HG02610 (cell line): ENCODE measurements at regions not wholly inside any gene's neighbourhood (a gene's known extent, or its start where the extent isn't known, plus 50 kb on each side); places are given as distances from the start of the nearest gene placed in this dataset.

ENCODE experiments used
- ATAC-seq: cut with Tn5 transposase; IDR thresholded peaks from one replicate; pipeline ENCODE4 v1.9.1; 2021; ENCODE audit warnings: mild to moderate bottlenecking, moderate library complexity; ENCODE audit not compliant: unreplicated experiment

DNA sequence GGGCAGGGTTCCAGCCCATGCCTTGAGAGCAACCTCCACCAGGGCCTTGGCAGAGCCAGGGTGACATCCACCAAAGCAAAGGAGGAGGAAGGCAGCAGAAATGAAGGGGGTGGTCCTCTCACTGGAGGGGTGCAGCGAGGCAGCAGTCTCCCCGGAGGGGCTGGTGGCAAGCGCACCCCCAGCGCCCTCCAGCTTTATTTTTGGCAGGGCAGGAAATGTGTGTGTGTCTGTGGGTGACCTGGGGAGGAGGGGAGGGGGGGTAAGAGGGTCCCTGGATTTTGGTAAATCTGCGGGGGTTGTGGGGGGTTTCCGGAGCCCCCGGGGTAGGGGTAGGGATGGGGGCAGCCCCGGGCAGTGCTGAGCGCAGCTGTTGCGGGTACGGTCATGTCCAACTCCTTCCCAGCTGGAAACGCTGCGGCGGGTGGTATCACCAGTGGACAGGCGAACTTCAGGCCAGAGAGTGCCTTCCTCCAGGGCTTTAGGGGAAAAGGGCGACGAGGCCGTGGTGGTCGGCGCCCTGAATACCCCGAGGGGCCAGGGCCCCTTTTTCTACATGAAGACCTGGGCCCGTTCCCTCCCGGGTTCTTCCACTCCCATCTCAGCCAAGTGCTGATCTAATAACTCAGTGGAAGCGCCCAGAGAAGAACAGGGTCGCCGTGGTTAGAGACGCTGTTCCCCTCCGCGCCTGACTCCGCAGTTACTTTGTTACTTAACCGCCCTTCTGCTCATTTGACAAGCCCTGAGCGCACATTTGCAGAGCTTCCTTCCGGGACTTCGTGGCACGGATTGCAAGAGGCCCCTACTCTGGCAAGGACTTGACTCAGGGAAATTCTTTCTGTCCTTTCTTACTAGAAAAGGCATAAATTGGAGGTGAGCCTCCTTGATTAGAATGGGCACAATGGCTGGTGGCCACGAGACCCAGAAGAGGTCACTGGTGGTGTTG lies 55.2 kb downstream of the FOS start:
- no peak for ATAC-seq

DNA sequence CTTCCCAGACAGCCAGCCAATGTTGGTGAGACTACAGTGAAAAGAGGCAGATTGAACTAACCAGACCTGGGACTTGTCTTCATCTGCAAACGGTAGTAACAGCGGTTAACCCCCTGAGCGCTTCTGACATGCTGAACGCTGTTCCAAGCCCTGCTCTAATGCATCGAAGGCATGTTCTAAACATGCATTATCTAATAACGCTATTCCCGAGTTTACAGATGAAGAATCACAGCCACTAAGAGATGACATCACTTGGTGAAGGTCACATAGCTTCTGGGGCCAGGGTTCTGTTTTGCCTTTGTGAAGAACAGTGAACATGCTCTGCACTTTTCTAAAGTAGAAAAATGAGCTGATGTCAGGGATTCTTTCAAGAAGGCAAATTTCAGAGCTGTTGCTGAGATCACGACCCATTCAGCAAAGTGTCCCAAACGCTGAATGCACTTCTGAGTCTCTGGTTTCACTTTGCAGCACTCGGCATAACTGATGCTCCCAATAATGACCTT lies 56.0 kb downstream of the FOS start:
- no peak for ATAC-seq

DNA sequence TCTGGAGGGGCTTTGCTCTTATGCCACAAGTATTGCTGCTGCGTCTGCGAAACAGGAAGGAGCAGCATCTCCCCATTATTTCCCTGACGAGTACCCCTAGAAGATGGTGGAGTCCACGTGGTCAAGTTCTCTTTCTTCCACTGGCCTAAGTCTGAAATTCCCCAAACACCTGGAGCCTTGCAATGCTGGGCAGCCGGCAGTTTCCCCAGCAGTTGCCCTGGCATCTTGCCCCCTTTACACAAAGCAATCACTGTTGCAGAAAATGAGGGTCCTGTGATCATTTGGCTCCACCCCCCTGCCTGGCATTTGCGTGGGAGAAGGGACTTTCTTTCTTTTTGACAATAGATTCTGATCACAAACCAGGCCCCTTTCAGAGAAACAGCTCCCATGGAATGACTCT lies 56.9 kb downstream of the FOS start:
- ATAC-seq = no peak

DNA sequence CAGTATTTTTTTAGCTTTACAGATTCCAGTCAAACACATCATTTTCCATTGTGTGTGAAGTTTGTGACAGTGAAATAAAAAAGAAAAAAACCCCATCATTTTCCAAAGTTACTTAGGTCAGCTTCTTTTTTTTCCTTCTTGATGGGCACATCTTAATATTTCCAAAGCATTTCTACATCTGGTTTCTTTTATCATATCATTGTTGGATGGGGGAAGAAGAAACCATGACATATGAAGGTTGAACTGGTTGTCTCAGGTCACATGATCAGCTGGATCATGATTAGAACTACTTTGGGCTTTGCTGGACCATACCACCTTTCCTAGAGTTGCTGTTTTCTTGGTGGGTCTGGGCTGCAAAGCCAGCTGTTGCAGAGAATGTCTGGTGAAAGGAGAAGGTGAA lies 59.8 kb downstream of the FOS start:
- ATAC-seq = no peak

DNA sequence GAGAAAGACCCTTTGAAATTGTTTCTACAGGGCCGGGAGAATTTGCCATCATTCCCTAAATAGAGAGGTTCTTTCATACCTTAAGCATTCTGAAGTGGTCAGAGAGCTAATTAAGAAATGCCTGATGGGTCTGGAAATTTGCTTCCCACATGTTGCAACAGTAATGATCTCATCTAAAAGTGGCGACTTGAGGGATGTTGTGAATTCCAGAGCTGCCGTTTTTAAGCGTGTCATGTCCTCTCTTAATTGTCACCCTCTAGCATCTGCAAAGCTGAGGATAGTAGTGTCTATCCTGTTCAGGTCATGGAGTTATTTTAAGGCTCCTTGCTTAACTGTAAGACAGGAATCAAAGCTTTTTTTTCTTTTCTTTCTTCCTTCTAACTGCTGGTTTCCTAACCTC lies 60.4 kb downstream of the FOS start:
- ATAC-seq = no peak

DNA sequence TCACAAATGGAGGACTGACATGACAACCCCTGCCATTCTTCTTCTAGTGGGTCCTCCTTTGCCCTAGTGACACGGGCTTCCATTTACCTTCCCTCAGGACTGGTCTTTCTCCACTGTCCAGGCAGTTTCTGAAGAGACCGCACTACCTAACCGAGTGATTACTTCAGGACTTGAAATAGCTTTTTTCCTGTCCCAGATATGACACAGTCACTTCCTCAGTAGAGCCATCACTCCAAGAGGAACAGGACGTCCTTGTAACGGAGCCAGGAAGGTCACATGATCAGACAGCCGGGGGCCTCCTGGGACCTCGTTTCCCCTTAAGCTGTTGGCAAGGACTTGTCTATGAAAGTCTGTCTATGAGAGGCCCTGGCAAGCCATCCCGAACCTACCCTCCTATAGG lies 62.3 kb downstream of the FOS start:
- ATAC-seq = no peak

DNA sequence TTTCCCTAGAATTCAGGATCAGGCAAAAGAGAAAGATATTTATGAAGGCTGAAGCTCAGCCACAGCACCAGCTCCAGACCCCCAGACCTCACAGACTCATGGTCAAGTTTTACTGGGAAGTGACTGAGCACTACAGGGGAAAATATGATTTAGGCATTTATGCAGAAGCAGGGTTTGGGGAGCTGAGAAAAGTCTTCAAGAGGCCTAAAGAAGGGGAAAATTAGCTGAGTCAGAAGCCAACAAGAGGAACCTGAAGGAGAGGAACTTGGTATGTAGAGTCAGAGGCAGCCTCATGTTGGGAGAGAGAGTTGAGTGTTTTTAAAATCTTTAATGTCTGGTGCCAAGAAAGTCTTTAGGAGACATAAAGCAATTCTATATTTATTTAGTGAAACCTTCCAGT lies 63.0 kb downstream of the FOS start:
- peak; percentile 40 for ATAC-seq

DNA sequence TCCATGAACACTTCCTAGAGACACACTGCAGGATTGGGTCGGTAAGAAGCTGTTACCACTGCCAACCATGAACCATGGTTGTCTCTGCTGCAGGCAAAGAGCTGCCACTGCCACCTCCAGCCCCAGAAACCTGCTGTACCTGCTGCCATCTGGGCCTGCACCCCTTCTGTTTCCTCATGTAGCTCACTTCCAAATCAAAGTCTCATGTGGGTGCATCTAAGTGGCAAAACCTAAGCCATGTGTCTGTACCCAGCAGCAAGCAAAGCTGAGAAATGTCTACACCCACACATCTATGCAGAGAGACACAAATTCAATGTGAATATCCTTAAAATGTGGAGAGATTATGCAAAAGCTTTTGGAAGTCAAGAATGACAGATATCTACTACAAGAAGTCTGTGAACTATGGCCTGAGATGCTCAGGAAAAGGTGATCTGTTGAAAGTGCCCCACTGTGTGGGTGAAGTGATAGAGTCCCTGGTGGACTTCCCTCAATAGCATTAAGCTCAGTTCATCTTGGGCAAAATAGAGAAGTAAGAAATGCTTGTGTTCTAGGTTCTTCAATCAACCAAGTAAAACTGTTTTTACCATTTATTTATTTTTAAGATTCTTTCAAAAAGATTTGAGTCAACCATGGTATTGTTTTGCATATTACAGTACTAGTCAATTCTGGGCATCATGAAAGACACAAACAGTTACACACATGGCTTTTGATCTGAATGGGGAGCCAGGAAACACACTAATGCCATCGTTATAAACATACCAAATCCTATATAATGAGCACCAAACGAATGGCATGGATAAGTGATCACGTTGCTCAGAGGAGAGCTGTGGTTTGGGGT lies 64.4 kb downstream of the FOS start:
- ATAC-seq = peak; percentile 69

DNA sequence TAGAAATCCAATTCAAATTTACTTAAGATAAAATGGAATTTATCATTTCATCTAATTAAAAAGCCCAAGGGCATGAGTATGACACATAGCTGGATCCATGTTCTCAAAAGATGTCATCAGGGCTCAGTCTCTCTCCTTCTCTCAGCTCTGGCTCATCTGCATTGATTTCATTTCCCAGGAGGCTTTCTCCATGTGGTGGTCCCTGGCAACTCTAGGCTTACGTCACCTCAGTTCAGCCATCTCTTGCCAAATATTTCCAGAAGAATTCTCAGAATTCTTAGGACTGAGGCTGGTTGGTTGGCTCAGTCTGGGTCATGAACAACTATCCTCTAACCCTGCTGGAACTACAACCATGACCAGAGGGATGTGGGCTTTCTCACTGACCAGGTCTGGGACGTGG lies 65.3 kb downstream of the FOS start:
- no peak for ATAC-seq

DNA sequence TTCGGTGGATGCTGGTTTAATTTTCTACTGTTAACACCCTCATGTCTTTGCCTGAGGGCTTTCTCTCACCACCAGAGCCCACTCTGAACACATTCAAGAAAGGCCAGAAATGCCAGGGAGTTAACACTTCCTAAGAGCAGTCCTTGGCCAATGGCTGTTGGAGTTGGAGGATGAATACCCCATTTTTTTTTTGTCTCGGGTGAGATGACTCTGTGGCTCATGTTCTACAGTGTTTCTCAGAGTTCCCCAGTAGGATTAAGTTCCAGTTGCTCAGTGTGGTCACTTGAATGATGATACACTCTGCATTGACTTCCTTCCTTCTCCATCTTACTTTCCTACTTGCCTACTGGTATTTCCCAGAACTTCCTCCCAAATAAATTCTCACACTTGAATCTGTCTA lies 65.8 kb downstream of the FOS start:
- no peak for ATAC-seq

DNA sequence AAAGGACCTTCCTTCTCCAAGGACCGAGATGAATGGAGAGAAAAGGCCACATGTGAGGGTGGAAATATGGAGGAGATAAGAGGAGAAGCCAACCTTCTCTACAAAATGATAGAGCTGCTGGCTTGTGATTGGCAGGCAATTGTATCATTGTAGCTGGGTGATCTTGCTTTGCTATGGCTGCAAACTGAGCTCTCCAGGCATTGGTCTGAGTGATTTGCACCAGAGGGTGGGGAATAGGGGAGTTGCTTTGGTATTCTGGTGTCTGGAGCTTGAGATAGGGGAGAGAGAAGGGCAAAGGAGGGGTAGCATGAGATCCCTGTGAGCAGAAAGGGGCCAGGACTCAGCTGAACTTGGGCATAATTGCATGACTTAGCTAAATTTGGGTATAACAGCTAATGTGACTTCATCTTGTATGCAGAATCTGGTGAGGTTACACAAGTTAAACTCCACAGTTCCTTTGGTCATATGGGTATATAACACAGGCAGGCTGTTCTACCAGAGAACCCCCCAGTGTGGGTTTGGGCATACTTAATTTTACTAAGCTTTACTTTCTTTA lies 72.0 kb downstream of the FOS start:
- no peak for ATAC-seq

DNA sequence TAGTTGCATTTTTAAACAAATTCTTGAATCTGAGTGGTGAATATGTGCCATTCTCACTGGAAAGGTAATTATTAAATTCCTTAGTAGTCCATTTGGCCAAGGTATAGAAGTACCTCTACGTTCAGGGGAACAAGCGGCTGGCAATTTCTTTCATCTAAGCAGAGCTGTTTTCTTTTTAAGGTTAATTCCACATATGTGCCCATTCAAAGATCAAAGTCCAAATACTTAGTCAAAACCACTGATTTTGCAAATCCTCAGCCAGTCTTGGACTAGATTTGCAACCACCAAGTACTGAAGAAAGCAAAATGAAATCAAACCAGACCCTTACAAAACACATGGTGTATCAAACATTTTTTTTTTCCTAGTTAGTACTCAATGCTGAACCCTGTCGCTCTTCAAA lies 68.7 kb upstream of the JDP2 start:
- ATAC-seq = no peak

DNA sequence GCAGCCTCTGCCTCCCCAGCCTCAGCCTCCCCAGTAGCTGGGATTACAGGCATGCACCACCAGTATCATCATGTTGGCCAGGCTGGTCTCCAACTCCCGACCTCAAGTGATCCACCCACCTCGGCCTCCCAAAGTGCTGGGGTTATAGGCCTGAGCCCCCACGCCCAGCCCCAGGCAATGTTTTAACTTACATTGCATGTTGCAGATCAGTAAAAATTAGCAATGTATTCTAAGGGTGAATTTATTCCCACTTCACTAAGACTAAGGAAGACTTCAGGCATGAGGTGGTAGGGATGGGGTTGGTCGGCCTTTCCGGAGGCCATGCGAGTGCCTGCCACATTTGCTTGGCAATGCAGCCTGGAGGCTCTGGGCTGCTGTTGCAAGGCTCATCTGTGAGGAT lies 66.8 kb upstream of the JDP2 start:
- ATAC-seq = no peak

DNA sequence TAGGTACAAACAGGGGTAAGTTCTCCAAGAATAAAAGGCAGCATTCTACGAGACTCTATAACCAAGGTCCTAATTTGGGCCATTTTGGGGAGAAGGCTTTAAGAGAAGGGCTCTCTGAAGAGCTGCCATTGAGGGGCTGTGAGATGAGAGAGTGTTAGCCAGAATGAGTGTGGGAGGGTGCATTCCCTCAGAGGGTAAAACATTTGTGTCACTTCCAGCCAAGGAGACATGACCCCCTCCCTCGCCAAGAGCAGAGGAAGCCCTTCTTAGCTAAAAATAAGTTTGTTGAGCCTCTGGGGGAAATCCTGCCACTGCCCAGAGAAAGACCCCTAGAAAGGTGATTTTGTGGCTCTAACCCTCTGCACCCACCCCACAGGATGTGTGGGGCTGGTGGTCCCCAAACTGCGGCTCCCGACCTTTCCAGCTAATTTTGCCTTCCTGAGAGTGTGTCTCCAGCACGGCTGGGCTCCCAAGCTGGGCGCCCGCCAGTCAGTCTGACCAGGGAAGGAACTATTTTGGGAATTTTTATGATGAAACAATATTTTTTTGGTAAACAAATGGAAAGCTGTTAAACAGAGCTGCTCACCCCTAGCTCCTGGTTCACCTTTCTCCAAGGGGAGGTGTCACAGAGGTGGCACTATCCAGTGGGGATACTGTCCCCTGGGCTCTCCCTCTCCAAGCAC lies 65.9 kb upstream of the JDP2 start:
- no peak for ATAC-seq

DNA sequence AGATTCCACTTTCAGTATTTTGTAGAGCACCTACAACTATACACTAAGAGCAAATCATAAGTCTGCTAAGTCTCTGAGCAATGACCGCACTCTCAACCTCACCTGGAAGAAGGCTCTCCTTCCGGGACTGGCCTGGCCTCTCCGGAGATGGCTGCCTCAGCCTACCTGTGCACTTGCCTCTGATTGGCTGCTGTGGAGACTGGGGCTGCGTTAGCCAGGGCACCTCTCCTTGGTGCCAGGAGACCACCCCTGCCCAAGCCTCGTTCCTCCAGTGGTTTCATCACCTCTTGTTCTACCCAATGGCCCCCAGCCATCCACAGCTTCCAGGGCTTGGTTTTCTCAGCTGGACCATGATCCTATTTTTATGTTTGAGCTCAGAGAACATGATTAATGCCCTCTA lies 64.7 kb upstream of the JDP2 start:
- no peak for ATAC-seq

DNA sequence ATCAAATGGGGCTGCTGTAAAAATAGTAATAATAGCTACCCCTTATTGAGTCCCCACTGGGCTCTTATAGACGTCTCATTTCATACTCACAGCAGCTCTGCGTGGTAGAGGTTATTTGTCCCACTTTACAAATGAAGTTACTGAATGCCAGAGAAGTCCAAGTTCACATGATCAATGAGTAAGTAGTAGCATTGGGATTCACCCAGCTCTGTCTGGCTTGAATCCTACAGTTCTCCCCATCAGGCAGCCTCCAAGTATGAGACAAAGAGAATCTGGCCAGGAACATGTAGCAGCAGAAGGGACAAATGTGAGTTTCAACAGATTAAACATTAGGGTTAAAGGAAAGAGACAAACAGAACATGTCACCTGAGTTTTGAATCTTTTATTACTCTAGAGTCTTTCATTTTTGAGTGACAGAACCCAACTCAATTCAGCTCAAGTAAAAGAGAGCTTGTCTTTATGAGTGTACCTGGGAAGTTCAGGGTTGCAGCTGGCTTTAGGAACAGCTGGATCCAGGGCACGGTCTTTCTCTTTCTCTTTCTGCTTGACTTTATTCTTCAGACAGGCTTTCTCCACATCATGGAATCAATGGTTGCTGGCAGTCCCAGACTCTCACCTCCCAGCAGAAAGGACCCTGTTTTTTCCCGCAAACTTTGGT lies 64.1 kb upstream of the JDP2 start:
- ATAC-seq = peak; percentile 53

DNA sequence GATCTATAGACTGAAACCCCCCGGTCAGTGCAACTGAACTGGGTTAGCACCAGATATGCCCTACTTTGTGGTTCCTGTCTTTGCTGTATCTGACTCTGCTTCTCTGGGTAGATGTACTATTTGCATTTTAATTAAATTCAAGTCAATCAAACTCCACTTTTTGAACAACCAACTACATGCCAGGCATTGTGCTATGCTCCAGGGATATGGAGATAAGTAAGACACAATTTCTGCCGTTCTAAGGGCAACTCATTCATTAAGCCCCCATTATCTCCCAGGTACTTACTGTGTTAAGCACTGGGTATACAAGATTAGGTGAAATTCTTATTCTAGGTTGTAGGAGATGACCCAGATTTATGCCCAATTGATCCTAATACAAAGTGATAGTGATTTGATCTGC lies 62.7 kb upstream of the JDP2 start:
- ATAC-seq = no peak

DNA sequence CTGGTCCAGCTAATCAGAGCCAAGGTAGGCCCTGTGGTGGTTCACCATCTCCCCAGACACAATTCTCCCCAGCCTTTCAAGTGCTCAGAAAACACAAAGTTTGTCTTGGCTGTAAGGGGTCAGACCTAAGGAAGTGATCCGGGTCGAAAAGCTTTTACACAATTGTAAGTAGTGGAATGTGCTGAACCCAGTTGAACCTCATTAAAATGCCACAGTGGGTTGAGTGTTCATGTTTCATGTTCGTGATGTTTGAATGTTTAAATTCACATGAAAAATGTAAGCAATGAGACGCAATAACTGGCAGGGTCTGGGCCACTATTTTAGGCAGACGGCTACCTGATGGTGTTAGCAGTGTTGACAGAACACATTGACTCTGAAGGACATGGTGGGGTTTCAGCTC lies 60.9 kb upstream of the JDP2 start:
- ATAC-seq = no peak

DNA sequence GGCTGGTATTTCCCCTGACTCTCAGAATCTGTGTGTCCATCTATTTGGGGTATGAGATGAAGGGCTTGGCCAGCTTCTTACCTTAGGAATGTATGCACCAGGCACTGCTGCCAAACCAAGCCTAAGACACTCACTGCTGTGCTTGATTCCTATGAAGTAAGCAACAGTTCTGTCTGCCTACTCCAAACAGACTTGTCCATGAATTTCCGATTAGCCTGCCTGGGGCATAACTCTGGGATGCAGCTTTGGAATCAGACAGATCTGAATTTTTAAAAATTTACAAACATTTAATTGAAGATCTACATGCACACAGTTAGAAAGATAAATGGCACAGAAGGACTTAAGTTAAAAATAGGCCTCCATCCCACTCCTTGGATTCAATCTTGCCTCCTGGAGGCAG lies 59.5 kb upstream of the JDP2 start:
- no peak for ATAC-seq

DNA sequence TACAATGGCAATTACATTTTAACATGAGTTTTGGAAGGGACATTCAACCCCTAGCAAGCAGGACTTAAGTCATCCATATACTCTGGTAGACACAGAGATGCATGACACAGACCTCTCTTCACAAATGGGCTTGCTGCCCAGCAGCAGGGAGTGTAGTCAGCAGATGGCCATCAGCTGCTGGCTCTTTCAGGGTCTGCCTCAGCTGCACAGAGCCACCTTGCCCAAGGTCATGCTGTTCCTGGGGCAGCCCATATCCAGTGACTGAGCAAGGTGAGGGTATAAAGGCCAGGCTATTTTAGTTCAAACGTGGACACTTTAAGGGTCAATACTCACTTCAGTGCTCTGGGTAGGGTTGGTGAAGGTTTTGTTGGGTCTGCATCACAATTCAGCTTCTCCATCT lies 58.3 kb upstream of the JDP2 start:
- ATAC-seq = no peak
